GM06990 (cell line): ENCODE measurements at regions not wholly inside any gene's neighbourhood (a gene's known extent, or its start where the extent isn't known, plus 50 kb on each side); places are given as distances from the start of the nearest gene placed in this dataset.
"Not testable (repeated sequence)": the region's sequence is repeated elsewhere in the genome, so short reads cannot be mapped to it uniquely, and the experiment has no call there.

Experiments
- DNase-seq: peaks from one replicate; pipeline ENCODE4 v3.0.0-alpha.2; 2011; ENCODE audit not compliant: insufficient read length; ENCODE audit errors: extremely low read depth
- H3K27me3 ChIP-seq: replicated peaks from 2 replicates; pipeline ENCODE4 v1.6.0; 2011; ENCODE audit warnings: low read length; ENCODE audit not compliant: control insufficient read depth, insufficient read depth
- H3K36me3 ChIP-seq: 2 replicates; pipeline ENCODE4 v1.5.1; 2011; ENCODE audit warnings: low read length; ENCODE audit not compliant: control insufficient read depth, insufficient read depth
- H3K4me3 ChIP-seq: replicated peaks from 2 replicates; pipeline ENCODE4 v1.5.1; 2011; ENCODE audit warnings: low read depth, mild to moderate bottlenecking, control low read depth, low read length
- CTCF ChIP-seq: IDR thresholded peaks from 2 replicates; pipeline ENCODE4 v1.5.1; 2011; ENCODE audit warnings: low read length, control low read depth, mild to moderate bottlenecking, inconsistent platforms; ENCODE audit not compliant: insufficient read depth, poor library complexity, severe bottlenecking

GRCh38 chr12:17132336-17132735, 526.4 kb upstream of the LMO3 start:
- no peak overlapping the region for H3K4me3 ChIP-seq
- H3K36me3 ChIP-seq, result no peaks in the 10 kb centered on the region
- no peak for DNase-seq
- no peaks in the 10 kb centered on the region for H3K27me3 ChIP-seq
- no peak for TF ChIP-seq CTCF

DNA sequence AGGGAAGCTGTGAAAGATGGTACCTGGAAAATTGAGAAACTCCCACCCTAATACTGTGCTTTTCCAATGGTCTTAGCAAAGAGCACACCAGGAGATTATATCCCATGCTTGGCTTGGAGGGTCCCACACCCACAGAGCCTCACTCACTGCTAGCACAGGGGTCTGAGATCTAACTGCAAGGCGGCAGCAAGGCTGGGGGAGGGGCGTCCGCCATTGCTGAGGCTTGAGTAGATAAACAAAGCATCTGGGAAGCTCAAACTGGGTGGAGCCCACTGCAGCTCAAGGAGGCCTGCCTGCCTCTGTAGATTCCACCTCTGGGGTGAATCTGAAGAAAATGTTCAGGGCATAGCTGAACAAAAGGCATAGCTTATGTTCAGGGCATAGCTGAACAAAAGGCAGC, 510.6 kb upstream of the LMO3 start:
- not testable (repeated sequence) for H3K27me3 ChIP-seq, H3K36me3 ChIP-seq, H3K4me3 ChIP-seq, DNase-seq

DNA sequence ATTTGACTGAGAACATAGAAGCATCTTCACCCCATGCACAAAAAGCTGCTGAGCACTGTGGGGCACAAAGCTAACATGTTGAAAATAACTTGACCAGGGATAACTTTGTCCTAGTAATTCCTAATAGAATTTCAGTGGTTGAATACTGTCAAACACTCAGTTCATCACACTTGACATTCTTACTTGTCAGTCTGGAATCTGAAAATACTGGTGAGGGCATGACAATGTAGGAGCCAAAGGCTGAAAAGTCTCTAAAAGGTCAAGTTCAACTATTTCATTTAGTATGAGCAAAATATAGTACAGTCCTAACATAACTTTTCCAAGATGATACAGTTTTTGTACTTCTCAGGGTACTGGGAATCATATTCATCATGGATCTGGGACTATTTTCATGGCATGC, 504.4 kb upstream of the LMO3 start:
- no peaks in the 10 kb centered on the region for H3K27me3 ChIP-seq
- no peak for TF ChIP-seq CTCF

DNA sequence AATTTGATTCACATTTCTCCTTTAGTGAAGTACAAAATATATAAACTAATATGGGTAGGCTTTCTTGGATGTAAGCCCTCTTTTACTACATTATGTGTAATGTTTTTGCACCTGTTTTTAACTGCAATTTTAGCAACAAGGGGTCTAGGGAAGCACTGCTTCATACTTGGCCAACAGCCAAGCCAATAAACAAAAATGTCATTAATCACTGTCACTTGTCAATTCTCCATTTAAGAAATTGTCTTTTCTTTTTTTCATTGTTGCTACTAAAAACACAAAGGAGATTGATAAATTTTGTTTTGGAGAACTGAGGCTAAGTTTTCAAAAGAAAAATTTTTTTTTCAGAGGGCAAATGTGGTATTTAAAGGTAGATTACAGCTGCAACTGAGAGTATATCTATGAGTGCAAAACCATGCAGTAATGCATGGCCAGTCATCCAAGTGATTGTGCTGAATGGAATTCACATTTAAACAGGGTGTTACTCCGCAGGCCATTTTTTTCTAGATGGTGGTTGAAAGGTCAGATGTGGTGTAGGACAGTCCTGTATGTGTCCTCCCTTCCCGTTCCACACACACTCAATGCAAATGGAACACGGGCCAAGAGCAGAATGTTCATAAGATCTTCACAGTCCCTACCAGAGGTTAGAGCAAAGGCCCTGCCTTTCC, 503.0 kb upstream of the LMO3 start:
- Histone ChIP-seq H3K4me3 (no peak overlapping the region), H3K27me3 (no peaks in the 10 kb centered on the region), H3K36me3 (no peaks in the 10 kb centered on the region)
- TF ChIP-seq CTCF, result no peak
- DNase-seq, result no peak

More for the DNA sequence above, 504.4 kb upstream of the LMO3 start:
- no peak for DNase-seq
- H3K36me3 ChIP-seq, result no peaks in the 10 kb centered on the region
- no peak overlapping the region for H3K4me3 ChIP-seq

DNA sequence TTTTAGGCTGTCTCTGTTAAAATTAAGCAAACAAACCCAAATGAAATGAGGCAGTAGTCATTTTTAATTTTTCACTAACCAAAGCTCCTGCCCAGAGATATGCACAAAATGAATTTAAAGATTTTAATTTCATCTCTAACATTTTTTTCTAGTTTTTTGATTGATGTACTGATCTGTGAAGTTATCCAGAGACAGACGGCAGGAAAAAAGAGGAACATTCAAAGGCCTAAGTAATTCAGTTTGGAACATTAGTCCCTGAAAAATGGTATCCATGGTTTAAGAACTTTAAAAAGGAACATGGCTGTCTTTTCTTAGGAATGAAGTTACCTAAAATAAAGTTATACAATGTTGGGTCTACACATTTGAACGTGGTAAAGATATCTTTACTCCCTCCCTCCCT, 498.8 kb upstream of the LMO3 start:
- TF ChIP-seq CTCF, result no peak
- no peaks in the 10 kb centered on the region for H3K27me3 ChIP-seq
- no peak for DNase-seq
- H3K4me3 ChIP-seq, result no peak overlapping the region
- no peaks in the 10 kb centered on the region for H3K36me3 ChIP-seq

DNA sequence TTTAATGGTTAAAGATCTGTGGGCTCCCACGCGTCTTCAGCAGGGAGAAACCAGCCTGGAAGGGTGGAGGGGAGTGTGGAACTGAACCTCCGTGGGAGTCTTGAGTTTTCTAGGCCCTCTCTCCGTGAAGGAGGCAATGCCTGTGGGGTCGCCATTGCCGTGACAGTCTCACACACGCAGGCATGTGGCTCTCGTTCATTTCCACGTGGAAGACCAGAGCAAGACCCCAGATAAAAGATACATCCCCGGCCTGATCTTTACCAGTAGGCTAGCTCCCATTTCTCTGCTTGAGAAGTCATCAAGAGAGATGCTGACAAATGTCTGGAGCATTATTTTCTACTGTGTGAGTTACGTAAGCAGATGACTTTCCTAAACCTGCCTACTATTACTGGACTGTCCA, 491.7 kb upstream of the LMO3 start:
- no peak for TF ChIP-seq CTCF

More for the DNA sequence above, 491.7 kb upstream of the LMO3 start:
- Histone ChIP-seq H3K27me3 (no peaks in the 10 kb centered on the region), H3K4me3 (no peak overlapping the region), H3K36me3 (no peaks in the 10 kb centered on the region)
- peak; percentile 14 for DNase-seq
